Hepatocyte (in vitro differentiated cells): ENCODE measurements at regions not wholly inside any gene's neighbourhood (a gene's known extent, or its start where the extent isn't known, plus 50 kb on each side); places are given as distances from the start of the nearest gene placed in this dataset.

Experiments used
- DNase-seq: peaks from one replicate; pipeline ENCODE4 v3.0.0-alpha.2; 2016; ENCODE audit warnings: low spot score
- H2AFZ ChIP-seq: fragments of 200-600 bp; sonication (generic); 2 replicates; pipeline ENCODE4 v1.6.0; 2016; ENCODE audit warnings: antibody characterized with exemption, mild to moderate bottlenecking
- H3K27ac ChIP-seq: fragments of 200-600 bp; sonication (generic); 2 replicates; pipeline ENCODE4 v1.5.1; 2016; ENCODE audit warnings: mild to moderate bottlenecking
- H3K27me3 ChIP-seq: fragments of 200-600 bp; sonication (generic); 2 replicates; pipeline ENCODE4 v1.6.1; 2016
- H3K36me3 ChIP-seq: fragments of 200-600 bp; sonication (generic); replicated peaks from 2 replicates; pipeline ENCODE4 v1.5.1; 2016; ENCODE audit warnings: low read depth; ENCODE audit not compliant: insufficient read depth
- H3K4me1 ChIP-seq: fragments of 200-600 bp; sonication (generic); 2 replicates; pipeline ENCODE4 v1.5.1; 2016; ENCODE audit warnings: mild to moderate bottlenecking, moderate library complexity; ENCODE audit not compliant: insufficient read depth
- H3K4me2 ChIP-seq: fragments of 200-600 bp; sonication (generic); 2 replicates; pipeline ENCODE4 v1.6.0; 2016
- H3K4me3 ChIP-seq: fragments of 200-600 bp; sonication (generic); 2 replicates; pipeline ENCODE4 v1.5.1; 2016; ENCODE audit warnings: mild to moderate bottlenecking
- H3K79me2 ChIP-seq: fragments of 200-600 bp; sonication (generic); 2 replicates; pipeline ENCODE4 v1.6.0; 2017; ENCODE audit warnings: mild to moderate bottlenecking
- H3K9me2 ChIP-seq: fragments of 200-600 bp; sonication (generic); replicated peaks from 2 replicates; pipeline ENCODE4 v1.6.0; 2017; ENCODE audit warnings: mild to moderate bottlenecking; ENCODE audit not compliant: insufficient read depth
- H3K9me3 ChIP-seq: fragments of 200-600 bp; sonication (generic); 2 replicates; pipeline ENCODE4 v1.5.1; 2016; ENCODE audit warnings: low read depth, mild to moderate bottlenecking
- H4K20me1 ChIP-seq: fragments of 200-600 bp; sonication (generic); 2 replicates; pipeline ENCODE4 v1.6.0; 2016; ENCODE audit warnings: mild to moderate bottlenecking; ENCODE audit not compliant: insufficient read depth, poor library complexity, severe bottlenecking
- CTCF ChIP-seq: fragments of 200-600 bp; sonication (generic); IDR thresholded peaks from 2 replicates; pipeline ENCODE4 v1.5.1; 2016; ENCODE audit warnings: antibody characterized with exemption, mild to moderate bottlenecking; ENCODE audit not compliant: poor library complexity
- EZH2 ChIP-seq: fragments of 200-600 bp; sonication (generic); IDR thresholded peaks from 2 replicates; pipeline ENCODE4 v1.6.1; 2016; ENCODE audit warnings: antibody characterized with exemption, mild to moderate bottlenecking, borderline replicate concordance
- EZH2phosphoT487 ChIP-seq: fragments of 200-600 bp; sonication (generic); IDR thresholded peaks from one replicate; pipeline ENCODE4 v1.6.1; 2018; ENCODE audit warnings: antibody characterized with exemption, mild to moderate bottlenecking, low read depth, moderate library complexity; ENCODE audit not compliant: unreplicated experiment, severe bottlenecking
- WGBS: methylation state at CpG from one replicate; pipeline ENCODE4 v1.1.6; 2016; ENCODE audit warnings: low lambda C conversion rate; ENCODE audit errors: missing lambda C conversion rate; 5-methylcytosine and 5-hydroxymethylcytosine counted together

- H3K4me1 ChIP-seq: no peaks in the 10 kb centered on the region
- no peaks in the 10 kb centered on the region for H4K20me1 ChIP-seq
- no peak overlapping the region for H3K4me3 ChIP-seq
- H3K9me2 ChIP-seq: no peaks in the 10 kb centered on the region
- H3K27me3 ChIP-seq: no peaks in the 10 kb centered on the region
- H3K9me3 ChIP-seq: no peaks in the 10 kb centered on the region
- H3K4me2 ChIP-seq: no peak overlapping the region
- TF ChIP-seq EZH2: no peak
- TF ChIP-seq EZH2phosphoT487: no peak
- TF ChIP-seq CTCF: no peak
- 92% methylated on average over 3 of the region's 3 CpGs for WGBS
- H2AFZ ChIP-seq: no peak overlapping the region
- no peak for DNase-seq
- H3K36me3 ChIP-seq: no peaks in the 10 kb centered on the region
- H3K27ac ChIP-seq: no peak overlapping the region
- H3K79me2 ChIP-seq: no peaks in the 10 kb centered on the region
Observed at GRCh38 chr1:181260271-181260670, 171.8 kb downstream of the IER5 start.

GRCh38 chr1:181260994-181261393 lies 172.5 kb downstream of the IER5 start:
- Histone ChIP-seq H3K4me3 (no peak overlapping the region), H3K27me3 (no peaks in the 10 kb centered on the region), H3K9me3 (no peaks in the 10 kb centered on the region), H3K27ac (no peak overlapping the region), H3K9me2 (no peaks in the 10 kb centered on the region), H3K4me2 (no peak overlapping the region), H4K20me1 (no peaks in the 10 kb centered on the region), H3K79me2 (no peaks in the 10 kb centered on the region), H3K36me3 (no peaks in the 10 kb centered on the region), H3K4me1 (no peaks in the 10 kb centered on the region), H2AFZ (no peak overlapping the region)
- no peak for TF ChIP-seq EZH2
- TF ChIP-seq EZH2phosphoT487: no peak
- TF ChIP-seq CTCF: no peak
- no peak for DNase-seq
- 93% methylated on average over 1 of the region's 1 CpG for WGBS

- WGBS: 40% methylated on average over 1 of the region's 1 CpG
- Histone ChIP-seq H3K4me2 (no peak overlapping the region), H3K27ac (no peak overlapping the region), H3K79me2 (no peaks in the 10 kb centered on the region), H3K4me3 (no peak overlapping the region), H3K4me1 (no peaks in the 10 kb centered on the region), H3K9me2 (no peaks in the 10 kb centered on the region), H3K9me3 (no peaks in the 10 kb centered on the region), H3K36me3 (no peaks in the 10 kb centered on the region), H4K20me1 (no peaks in the 10 kb centered on the region), H2AFZ (no peak overlapping the region), H3K27me3 (no peaks in the 10 kb centered on the region)
- TF ChIP-seq CTCF (no peak), EZH2phosphoT487 (no peak), EZH2 (no peak)
- DNase-seq: no peak
Observed at GRCh38 chr1:181262069-181262468, 173.6 kb downstream of the IER5 start.

- Histone ChIP-seq H2AFZ (no peak overlapping the region), H3K4me2 (no peak overlapping the region), H4K20me1 (no peaks in the 10 kb centered on the region), H3K27ac (no peak overlapping the region), H3K4me1 (no peaks in the 10 kb centered on the region), H3K27me3 (no peaks in the 10 kb centered on the region), H3K79me2 (no peaks in the 10 kb centered on the region), H3K9me3 (no peaks in the 10 kb centered on the region), H3K36me3 (no peaks in the 10 kb centered on the region), H3K9me2 (no peaks in the 10 kb centered on the region), H3K4me3 (no peak overlapping the region)
- no peak for TF ChIP-seq CTCF
- no peak for TF ChIP-seq EZH2phosphoT487
- TF ChIP-seq EZH2: no peak
- no peak for DNase-seq
- 100% methylated on average over 2 of the region's 2 CpGs for WGBS
Observed at GRCh38 chr1:181263444-181263843, 174.9 kb downstream of the IER5 start.
